Activated T-helper 1 cell treated with anti-CD3 and anti-CD28 coated beads, Interleukin-12 subunit alpha, Interleukin-12 subunit beta, Interleukin-2, Interleukin-4 antibody, amounts not matched to agents 30 ng/mL and 10 ng/mL and 1 ng/mL, durations not matched to agents 14 hours and 24 hours and 36 hours (primary cell): ENCODE measurements at regions not wholly inside any gene's neighbourhood (a gene's known extent, or its start where the extent isn't known, plus 50 kb on each side); places are given as distances from the start of the nearest gene placed in this dataset.

Experiments used
- DNase-seq: peaks from one replicate; pipeline ENCODE4 v3.0.0; 2021; ENCODE audit warnings: low spot score
- H3K27ac Mint-ChIP-seq: one replicate; pipeline ENCODE4 v1.8.0; 2021; ENCODE audit warnings: mild to moderate bottlenecking, mixed read lengths
- H3K27me3 Mint-ChIP-seq: one replicate; pipeline ENCODE4 v1.8.0; 2022; ENCODE audit warnings: mild to moderate bottlenecking, moderate library complexity, mixed read lengths; ENCODE audit not compliant: insufficient read depth
- H3K36me3 Mint-ChIP-seq: one replicate; pipeline ENCODE4 v1.8.0; 2021; ENCODE audit warnings: low read depth, mixed read lengths
- H3K4me1 Mint-ChIP-seq: one replicate; pipeline ENCODE4 v1.8.0; 2021; ENCODE audit warnings: low read depth, mixed read lengths
- H3K4me3 Mint-ChIP-seq: one replicate; pipeline ENCODE4 v1.8.0; 2021; ENCODE audit warnings: mild to moderate bottlenecking, moderate library complexity, mixed read lengths
- H3K9me3 Mint-ChIP-seq: one replicate; pipeline ENCODE4 v1.8.0; 2021; ENCODE audit warnings: mixed read lengths
- intact Hi-C: fragments of 100-400 bp; cut with micrococcal nuclease; formaldehyde crosslinking; loops from one replicate; pipeline ENCODE4 v1.15.1; 2024

- H3K9me3 Mint-ChIP-seq: no peaks in the 10 kb centered on the region
- H3K27me3 Mint-ChIP-seq: no peaks in the 10 kb centered on the region
- no peak for DNase-seq
- H3K4me3 Mint-ChIP-seq: no peak overlapping the region
- no peak overlapping the region for H3K27ac Mint-ChIP-seq
- no peaks in the 10 kb centered on the region for H3K4me1 Mint-ChIP-seq
- H3K36me3 Mint-ChIP-seq: no peaks in the 10 kb centered on the region
- intact Hi-C loops: no loop called here
These were observed 681.7 kb upstream of the ADAMTS5 start for GRCh38 chr21:27648560-27648959.

- no peaks in the 10 kb centered on the region for H3K36me3 Mint-ChIP-seq
- H3K9me3 Mint-ChIP-seq: no peaks in the 10 kb centered on the region
- H3K4me1 Mint-ChIP-seq: no peaks in the 10 kb centered on the region
- H3K27me3 Mint-ChIP-seq: no peaks in the 10 kb centered on the region
- no peak overlapping the region for H3K4me3 Mint-ChIP-seq
- intact Hi-C loops: no loop called here
- no peak overlapping the region for H3K27ac Mint-ChIP-seq
- DNase-seq: no peak
These were observed 681.0 kb upstream of the ADAMTS5 start for GRCh38 chr21:27647921-27648320.

GRCh38 chr21:27647401-27647800, 680.5 kb upstream of the ADAMTS5 start:
- intact Hi-C loops: no loop called here
- H3K4me1 Mint-ChIP-seq: no peaks in the 10 kb centered on the region

GRCh38 chr21:27646691-27647090, 679.8 kb upstream of the ADAMTS5 start:
- Mint-ChIP-seq H3K27me3 (no peaks in the 10 kb centered on the region), H3K4me3 (no peak overlapping the region)
- intact Hi-C loops: no loop called here

More at GRCh38 chr21:27647401-27647800, 680.5 kb upstream of the ADAMTS5 start:
- DNase-seq: no peak
- Mint-ChIP-seq H3K9me3 (no peaks in the 10 kb centered on the region), H3K27me3 (no peaks in the 10 kb centered on the region), H3K4me3 (no peak overlapping the region), H3K27ac (no peak overlapping the region), H3K36me3 (no peaks in the 10 kb centered on the region)

DNA sequence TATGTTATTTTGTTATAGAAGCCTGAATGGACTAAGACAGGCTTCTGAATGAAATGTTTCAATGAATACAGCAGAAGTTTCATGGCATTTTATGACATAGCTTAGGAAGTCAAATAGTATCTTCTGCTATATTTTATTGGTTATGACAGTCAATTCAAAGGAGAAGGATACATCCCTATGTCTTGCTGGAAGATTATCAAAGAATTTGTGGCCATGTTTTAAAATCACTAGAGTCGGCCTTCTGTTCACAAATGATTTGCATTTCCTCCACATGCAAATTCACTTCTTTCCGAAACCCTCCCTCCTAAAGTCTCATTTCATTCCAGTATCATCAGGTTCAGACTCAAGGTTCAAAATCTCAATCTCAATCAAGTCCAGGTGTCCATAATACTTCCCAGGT, 679.2 kb upstream of the ADAMTS5 start:
- H3K4me1 Mint-ChIP-seq: no peaks in the 10 kb centered on the region
- H3K4me3 Mint-ChIP-seq: no peak overlapping the region
- no peaks in the 10 kb centered on the region for H3K27me3 Mint-ChIP-seq
- H3K36me3 Mint-ChIP-seq: no peaks in the 10 kb centered on the region
- no peak overlapping the region for H3K27ac Mint-ChIP-seq
- no peak for DNase-seq
- intact Hi-C loops: no loop called here
- peaks cover under 1% of the 10 kb centered on the region for H3K9me3 Mint-ChIP-seq

More at GRCh38 chr21:27646691-27647090, 679.8 kb upstream of the ADAMTS5 start:
- Mint-ChIP-seq H3K36me3 (no peaks in the 10 kb centered on the region), H3K9me3 (no peaks in the 10 kb centered on the region), H3K4me1 (no peaks in the 10 kb centered on the region), H3K27ac (no peak overlapping the region)
- no peak for DNase-seq

DNA sequence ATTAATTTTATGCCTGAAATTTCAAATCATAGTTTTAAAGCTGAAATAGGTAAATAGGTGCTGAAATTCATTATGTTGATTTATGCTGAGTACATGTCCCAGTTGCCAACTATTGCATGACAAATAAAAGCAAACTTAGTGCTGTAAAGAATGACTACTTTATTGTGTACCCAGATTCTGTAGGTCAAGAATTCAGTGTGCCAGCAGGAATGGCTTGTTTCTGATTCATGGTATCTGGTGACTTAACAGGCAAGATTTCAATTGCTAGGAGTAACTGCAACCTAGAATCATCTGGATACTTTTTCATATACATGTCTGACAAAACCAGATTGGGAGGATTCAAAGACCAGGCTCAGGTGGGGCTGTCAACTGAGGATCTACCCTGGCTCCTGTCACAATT, 678.4 kb upstream of the ADAMTS5 start:
- intact Hi-C loops: no loop called here
- H3K4me3 Mint-ChIP-seq: no peak overlapping the region
- H3K9me3 Mint-ChIP-seq: peaks cover 6% of the 10 kb centered on the region
- H3K27me3 Mint-ChIP-seq: no peaks in the 10 kb centered on the region
- H3K4me1 Mint-ChIP-seq: no peaks in the 10 kb centered on the region
- DNase-seq: no peak
- H3K27ac Mint-ChIP-seq: no peak overlapping the region
- no peaks in the 10 kb centered on the region for H3K36me3 Mint-ChIP-seq

- intact Hi-C loops: no loop called here
- H3K27me3 Mint-ChIP-seq: no peaks in the 10 kb centered on the region
- H3K4me3 Mint-ChIP-seq: no peak overlapping the region
- H3K36me3 Mint-ChIP-seq: no peaks in the 10 kb centered on the region
- peaks cover 6% of the 10 kb centered on the region for H3K9me3 Mint-ChIP-seq
- no peak overlapping the region for H3K27ac Mint-ChIP-seq
- DNase-seq: no peak
- no peaks in the 10 kb centered on the region for H3K4me1 Mint-ChIP-seq
These were observed 676.4 kb upstream of the ADAMTS5 start for GRCh38 chr21:27643326-27643725.

GRCh38 chr21:27639286-27639685, 672.4 kb upstream of the ADAMTS5 start:
- Mint-ChIP-seq H3K27ac (no peak overlapping the region), H3K36me3 (no peaks in the 10 kb centered on the region), H3K9me3 (peaks cover 6% of the 10 kb centered on the region), H3K27me3 (no peaks in the 10 kb centered on the region), H3K4me1 (no peaks in the 10 kb centered on the region), H3K4me3 (no peak overlapping the region)
- no peak for DNase-seq
- intact Hi-C loops: no loop called here

DNA sequence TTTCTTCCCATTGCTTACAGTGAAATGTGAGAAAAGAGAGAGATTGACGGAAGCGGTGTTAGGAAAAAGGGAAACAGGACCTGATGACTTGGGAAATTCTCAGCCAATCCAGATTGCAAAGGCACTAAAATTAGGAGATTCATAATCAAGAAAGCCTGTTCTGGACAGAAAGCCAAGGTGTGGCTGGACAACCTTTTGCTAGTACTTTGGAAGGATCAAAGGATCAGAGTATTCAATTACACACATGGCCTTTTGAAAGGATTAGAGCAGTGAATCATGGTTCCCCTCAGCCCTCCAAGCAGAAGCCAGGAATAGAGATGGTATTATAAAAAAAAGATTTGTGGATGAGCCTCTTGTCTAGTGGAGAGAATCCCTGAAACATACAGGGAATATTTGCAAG, 669.8 kb upstream of the ADAMTS5 start:
- peaks cover 6% of the 10 kb centered on the region for H3K9me3 Mint-ChIP-seq
- H3K27ac Mint-ChIP-seq: no peak overlapping the region
- H3K27me3 Mint-ChIP-seq: no peaks in the 10 kb centered on the region
- no peak for DNase-seq
- H3K4me1 Mint-ChIP-seq: no peaks in the 10 kb centered on the region
- no peak overlapping the region for H3K4me3 Mint-ChIP-seq
- intact Hi-C loops: no loop called here
- H3K36me3 Mint-ChIP-seq: no peaks in the 10 kb centered on the region

DNA sequence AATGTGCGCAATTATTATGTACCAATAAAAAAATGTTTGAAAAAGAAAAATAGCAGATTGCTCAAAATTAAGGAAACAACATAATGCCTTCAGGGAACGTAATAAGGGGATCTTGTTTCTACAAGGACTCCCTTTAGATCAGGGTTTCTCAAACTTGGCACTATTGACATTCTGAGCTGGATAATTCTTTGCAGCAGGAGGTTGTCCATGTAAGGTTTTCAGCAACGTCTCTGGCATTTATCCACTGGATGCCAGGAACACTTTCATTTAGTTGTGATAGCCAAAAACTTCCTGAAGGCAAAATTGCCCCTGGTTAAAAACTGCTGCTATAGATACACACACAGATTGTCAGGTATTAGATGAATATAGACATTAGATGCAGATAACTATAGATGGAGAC, 666.7 kb upstream of the ADAMTS5 start:
- no peaks in the 10 kb centered on the region for H3K4me1 Mint-ChIP-seq
- H3K36me3 Mint-ChIP-seq: no peaks in the 10 kb centered on the region
- intact Hi-C loops: no loop called here
- H3K4me3 Mint-ChIP-seq: no peak overlapping the region
- H3K9me3 Mint-ChIP-seq: no peaks in the 10 kb centered on the region
- DNase-seq: no peak
- H3K27ac Mint-ChIP-seq: no peak overlapping the region
- no peaks in the 10 kb centered on the region for H3K27me3 Mint-ChIP-seq

GRCh38 chr21:27631471-27631870, 664.6 kb upstream of the ADAMTS5 start:
- H3K27me3 Mint-ChIP-seq: no peaks in the 10 kb centered on the region
- DNase-seq: no peak
- intact Hi-C loops: no loop called here
- H3K4me3 Mint-ChIP-seq: no peak overlapping the region
- peaks cover under 1% of the 10 kb centered on the region for H3K9me3 Mint-ChIP-seq
- H3K27ac Mint-ChIP-seq: no peak overlapping the region
- H3K36me3 Mint-ChIP-seq: no peaks in the 10 kb centered on the region
- H3K4me1 Mint-ChIP-seq: no peaks in the 10 kb centered on the region

GRCh38 chr21:27622631-27623030, 655.7 kb upstream of the ADAMTS5 start:
- Mint-ChIP-seq H3K36me3 (no peaks in the 10 kb centered on the region), H3K27me3 (no peaks in the 10 kb centered on the region), H3K27ac (no peak overlapping the region), H3K9me3 (peaks cover 26% of the 10 kb centered on the region), H3K4me3 (no peak overlapping the region), H3K4me1 (no peaks in the 10 kb centered on the region)
- no peak for DNase-seq
- intact Hi-C loops: no loop called here

DNA sequence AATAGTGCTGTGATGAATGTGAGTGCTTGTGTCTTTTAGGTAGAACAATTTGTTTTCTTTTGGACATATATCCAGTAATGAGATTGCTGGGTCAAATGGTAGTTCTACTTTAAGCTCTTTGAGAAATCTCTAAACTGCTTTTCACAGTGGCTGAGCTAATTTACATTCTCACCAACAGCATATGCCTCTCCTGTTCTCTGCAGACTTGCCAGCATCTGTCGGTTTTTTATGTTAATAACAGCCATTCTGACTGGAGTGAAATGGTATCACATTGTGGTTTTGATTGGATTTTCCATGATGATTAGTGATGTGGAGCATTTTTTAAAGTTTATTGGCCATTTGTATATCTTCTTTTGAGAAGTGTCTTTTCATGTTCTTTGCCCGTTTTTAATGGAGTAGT, 647.3 kb upstream of the ADAMTS5 start:
- H3K4me3 Mint-ChIP-seq: no peak overlapping the region
- DNase-seq: no peak
- H3K9me3 Mint-ChIP-seq: peaks cover 8% of the 10 kb centered on the region
- H3K27ac Mint-ChIP-seq: no peak overlapping the region
- no peaks in the 10 kb centered on the region for H3K4me1 Mint-ChIP-seq
- intact Hi-C loops: no loop called here
- H3K36me3 Mint-ChIP-seq: no peaks in the 10 kb centered on the region
- H3K27me3 Mint-ChIP-seq: no peaks in the 10 kb centered on the region

GRCh38 chr21:27606422-27606821, 639.5 kb upstream of the ADAMTS5 start:
- no peak for DNase-seq
- Mint-ChIP-seq H3K4me3 (no peak overlapping the region), H3K27ac (no peak overlapping the region), H3K4me1 (no peaks in the 10 kb centered on the region), H3K9me3 (peaks cover 25% of the 10 kb centered on the region), H3K36me3 (no peaks in the 10 kb centered on the region), H3K27me3 (no peaks in the 10 kb centered on the region)
- intact Hi-C loops: no loop called here
